Karpas-422 (cell line): ENCODE measurements at regions not wholly inside any gene's neighbourhood (a gene's known extent, or its start where the extent isn't known, plus 50 kb on each side); places are given as distances from the start of the nearest gene placed in this dataset.

ENCODE experiments used
- DNase-seq: peaks from one replicate; pipeline ENCODE4 v3.0.0-alpha.2; 2015
- H2AFZ ChIP-seq: fragments of 200-600 bp; sonication (generic); 2 replicates; pipeline ENCODE4 v1.6.1; 2014; ENCODE audit warnings: antibody characterized with exemption, low read length, mixed read lengths
- H3K27ac ChIP-seq: fragments of 200-600 bp; sonication (generic); 2 replicates; pipeline ENCODE4 v1.5.1; 2014; ENCODE audit warnings: mild to moderate bottlenecking, low read length, moderate library complexity
- H3K27me3 ChIP-seq: fragments of 200-600 bp; sonication (generic); 2 replicates; pipeline ENCODE4 v1.6.1; 2014; ENCODE audit warnings: low read length, mixed read lengths
- H3K36me3 ChIP-seq: fragments of 200-600 bp; sonication (generic); 2 replicates; pipeline ENCODE4 v1.6.1; 2014; ENCODE audit warnings: low read length, mixed read lengths; ENCODE audit not compliant: insufficient read depth
- H3K4me1 ChIP-seq: fragments of 200-600 bp; sonication (generic); 2 replicates; pipeline ENCODE4 v1.6.1; 2014; ENCODE audit warnings: mild to moderate bottlenecking, low read length, mixed read lengths
- H3K4me2 ChIP-seq: fragments of 200-600 bp; sonication (generic); 2 replicates; pipeline ENCODE4 v1.6.1; 2014; ENCODE audit warnings: low read length, low read depth, mild to moderate bottlenecking; ENCODE audit not compliant: poor library complexity, severe bottlenecking
- H3K4me3 ChIP-seq: fragments of 200-600 bp; sonication (generic); 2 replicates; pipeline ENCODE4 v1.5.1; 2014; ENCODE audit warnings: mild to moderate bottlenecking, antibody characterized with exemption, low read length, mixed read lengths
- H3K79me2 ChIP-seq: fragments of 200-600 bp; sonication (generic); 2 replicates; pipeline ENCODE4 v1.6.1; 2014; ENCODE audit warnings: mild to moderate bottlenecking, low read length, mixed read lengths
- H3K9ac ChIP-seq: fragments of 200-600 bp; sonication (generic); 2 replicates; pipeline ENCODE4 v1.6.0; 2014; ENCODE audit warnings: low read length
- H3K9me2 ChIP-seq: fragments of 200-600 bp; sonication (generic), shearing (Covaris generic); replicated peaks from 2 replicates; pipeline ENCODE4 v1.6.0; 2014; ENCODE audit warnings: mild to moderate bottlenecking, low read length, moderate library complexity; ENCODE audit not compliant: insufficient read depth
- H3K9me3 ChIP-seq: fragments of 300-700, 200-600 bp; sonication (generic); 2 replicates; pipeline ENCODE4 v1.6.1; 2014; ENCODE audit warnings: low read length, mixed read lengths
- H4K20me1 ChIP-seq: fragments of 200-600 bp; sonication (generic); 2 replicates; pipeline ENCODE4 v1.6.1; 2014; ENCODE audit warnings: mild to moderate bottlenecking, antibody characterized with exemption, low read length, low read depth; ENCODE audit not compliant: insufficient read depth

DNA sequence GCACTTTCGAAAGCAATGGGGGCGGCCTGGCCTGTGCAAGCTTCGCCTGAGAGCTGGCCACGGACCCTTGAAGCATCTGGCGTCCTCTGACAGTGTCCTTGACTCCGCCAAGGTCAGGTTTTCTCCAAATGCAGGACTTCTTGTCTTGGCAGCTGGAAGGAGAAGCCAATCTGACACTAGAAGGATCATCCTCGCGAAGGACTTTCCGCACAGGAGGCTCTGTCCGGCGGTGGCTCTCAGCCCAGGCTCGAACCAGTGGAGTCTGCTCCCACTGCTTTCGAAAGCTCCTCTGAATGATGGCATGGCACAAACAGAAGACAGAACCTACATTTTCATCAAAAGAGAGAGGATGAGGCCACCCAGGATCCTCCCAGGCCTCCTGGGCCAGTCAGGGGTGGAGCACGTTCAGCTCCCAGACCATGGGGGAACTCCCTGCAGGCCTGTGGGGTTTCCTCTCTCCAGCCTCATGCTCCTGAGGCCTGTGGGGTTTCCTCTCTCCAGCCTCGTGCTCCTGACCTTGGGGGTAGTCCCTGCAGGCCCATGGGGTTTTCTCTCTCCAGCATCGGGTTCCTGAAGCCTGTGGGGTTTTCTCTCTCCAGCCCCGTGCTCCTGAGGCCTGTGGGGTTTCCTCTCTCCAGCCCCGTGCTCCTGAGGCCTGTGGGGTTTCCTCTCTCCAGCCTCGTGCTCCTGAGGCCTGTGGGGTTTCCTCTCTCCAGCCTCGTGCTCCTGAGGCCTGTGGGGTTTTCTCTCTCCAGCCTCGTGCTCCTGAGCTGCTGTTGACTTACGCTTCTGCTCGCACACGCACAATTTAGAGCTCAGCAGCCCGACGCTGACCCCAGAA, 396.5 kb upstream of the SALL3 start:
- Histone ChIP-seq H3K4me3 (no peak overlapping the region), H3K9me3 (no peaks in the 10 kb centered on the region), H3K79me2 (no peaks in the 10 kb centered on the region), H3K4me1 (no peaks in the 10 kb centered on the region), H3K9me2 (no peaks in the 10 kb centered on the region), H3K4me2 (no peak overlapping the region), H3K36me3 (no peaks in the 10 kb centered on the region), H3K27ac (no peak overlapping the region), H3K9ac (no peak overlapping the region), H3K27me3 (no peaks in the 10 kb centered on the region), H2AFZ (no peak overlapping the region), H4K20me1 (no peaks in the 10 kb centered on the region)
- no peak for DNase-seq

GRCh38 chr18:78583739-78584458, 395.7 kb upstream of the SALL3 start:
- no peaks in the 10 kb centered on the region for H3K4me1 ChIP-seq
- H3K36me3 ChIP-seq: no peaks in the 10 kb centered on the region
- no peak for DNase-seq
- H3K4me3 ChIP-seq: no peak overlapping the region
- no peak overlapping the region for H2AFZ ChIP-seq
- no peaks in the 10 kb centered on the region for H3K27me3 ChIP-seq
- H4K20me1 ChIP-seq: no peaks in the 10 kb centered on the region
- no peak overlapping the region for H3K9ac ChIP-seq
- no peak overlapping the region for H3K27ac ChIP-seq
- no peaks in the 10 kb centered on the region for H3K79me2 ChIP-seq
- no peaks in the 10 kb centered on the region for H3K9me2 ChIP-seq
- H3K4me2 ChIP-seq: no peak overlapping the region
- no peaks in the 10 kb centered on the region for H3K9me3 ChIP-seq

- Histone ChIP-seq H4K20me1 (no peaks in the 10 kb centered on the region), H3K27ac (no peak overlapping the region), H3K36me3 (no peaks in the 10 kb centered on the region), H3K27me3 (no peaks in the 10 kb centered on the region), H3K9me2 (no peaks in the 10 kb centered on the region), H3K4me2 (no peak overlapping the region), H3K79me2 (no peaks in the 10 kb centered on the region), H2AFZ (no peak overlapping the region), H3K9me3 (no peaks in the 10 kb centered on the region), H3K4me3 (no peak overlapping the region), H3K4me1 (no peaks in the 10 kb centered on the region), H3K9ac (no peak overlapping the region)
- no peak for DNase-seq
These were observed 395.1 kb upstream of the SALL3 start for GRCh38 chr18:78584459-78585022.

- no peak overlapping the region for H3K9ac ChIP-seq
- H3K4me3 ChIP-seq: no peak overlapping the region
- H2AFZ ChIP-seq: no peak overlapping the region
- H3K79me2 ChIP-seq: no peaks in the 10 kb centered on the region
- no peaks in the 10 kb centered on the region for H3K9me2 ChIP-seq
- H3K27ac ChIP-seq: no peak overlapping the region
- no peaks in the 10 kb centered on the region for H3K36me3 ChIP-seq
- H3K4me1 ChIP-seq: no peaks in the 10 kb centered on the region
- H4K20me1 ChIP-seq: no peaks in the 10 kb centered on the region
- no peaks in the 10 kb centered on the region for H3K9me3 ChIP-seq
- H3K27me3 ChIP-seq: no peaks in the 10 kb centered on the region
- DNase-seq: no peak
- no peak overlapping the region for H3K4me2 ChIP-seq
These were observed 393.0 kb upstream of the SALL3 start for GRCh38 chr18:78586586-78586985.

DNA sequence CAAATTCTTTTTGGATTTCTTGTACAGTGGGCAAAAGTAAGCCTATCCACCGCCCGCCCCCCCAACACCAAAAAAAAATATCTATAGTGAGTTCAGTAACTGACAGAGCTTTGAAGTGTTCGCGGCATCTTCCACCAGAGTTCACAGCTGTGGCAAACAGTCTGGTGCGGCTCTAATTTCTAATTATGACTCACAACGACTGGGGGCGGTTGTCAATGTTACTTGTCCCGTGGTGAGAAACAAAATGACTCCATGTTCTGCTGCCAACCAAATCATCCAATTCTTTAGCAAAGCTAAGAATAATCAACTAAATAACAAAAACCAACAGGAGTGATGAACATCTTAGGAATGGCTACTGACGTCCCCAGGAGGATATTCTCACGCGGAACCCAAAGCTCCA, 392.5 kb upstream of the SALL3 start:
- Histone ChIP-seq H3K4me1 (no peaks in the 10 kb centered on the region), H3K27me3 (no peaks in the 10 kb centered on the region), H3K4me3 (no peak overlapping the region), H3K9me3 (no peaks in the 10 kb centered on the region), H3K36me3 (no peaks in the 10 kb centered on the region), H3K4me2 (no peak overlapping the region), H2AFZ (no peak overlapping the region), H3K27ac (no peak overlapping the region), H3K9ac (no peak overlapping the region), H3K9me2 (no peaks in the 10 kb centered on the region), H4K20me1 (no peaks in the 10 kb centered on the region), H3K79me2 (no peaks in the 10 kb centered on the region)
- DNase-seq: no peak

GRCh38 chr18:78587626-78588600, 391.7 kb upstream of the SALL3 start:
- Histone ChIP-seq H3K9me2 (no peaks in the 10 kb centered on the region; the same call in 1 of the 2 replicates), H4K20me1 (no peaks in the 10 kb centered on the region), H3K36me3 (no peaks in the 10 kb centered on the region), H3K27me3 (no peaks in the 10 kb centered on the region), H3K4me1 (no peaks in the 10 kb centered on the region), H3K4me2 (no peak overlapping the region), H3K9ac (no peak overlapping the region), H3K27ac (no peak overlapping the region), H3K9me3 (no peaks in the 10 kb centered on the region), H3K4me3 (no peak overlapping the region), H3K79me2 (no peaks in the 10 kb centered on the region), H2AFZ (no peak overlapping the region)
- DNase-seq: no peak

GRCh38 chr18:78589916-78590437, 389.6 kb upstream of the SALL3 start:
- H3K9ac ChIP-seq: no peak overlapping the region
- no peak overlapping the region for H2AFZ ChIP-seq
- no peaks in the 10 kb centered on the region for H3K9me3 ChIP-seq
- no peaks in the 10 kb centered on the region; the same call in 1 of the 2 replicates for H3K9me2 ChIP-seq
- H3K4me3 ChIP-seq: no peak overlapping the region
- H3K27me3 ChIP-seq: no peaks in the 10 kb centered on the region
- no peaks in the 10 kb centered on the region for H3K4me1 ChIP-seq
- H3K27ac ChIP-seq: no peak overlapping the region
- H3K4me2 ChIP-seq: no peak overlapping the region
- no peaks in the 10 kb centered on the region for H4K20me1 ChIP-seq
- no peaks in the 10 kb centered on the region for H3K36me3 ChIP-seq
- no peak for DNase-seq
- H3K79me2 ChIP-seq: no peaks in the 10 kb centered on the region
